ENCODE measurements at regions not wholly inside any gene's neighbourhood (a gene's known extent, or its start where the extent isn't known, plus 50 kb on each side); places are given as distances from the start of the nearest gene placed in this dataset.

GRCh38 chr13:59300355-59301173 is 863.2 kb downstream of the DIAPH3 start:
- no peak for TF ChIP-seq CTCF (IDR thresholded peaks at IDR 0.05)
- TF ChIP-seq POLR2A (IDR thresholded peaks at IDR 0.05), result no peak
- no peak overlapping the region for H3K4me3 ChIP-seq
- H3K36me3 ChIP-seq, result no peaks in the 10 kb centered on the region
- H3K27me3 ChIP-seq, result no peaks in the 10 kb centered on the region
- intact Hi-C loops (cut with DNase I; ENCODE audit: low total_unique reads), result no loop called here
- no peaks in the 10 kb centered on the region for H3K4me1 ChIP-seq
- no peak for DNase-seq
- no peak overlapping the region for H3K27ac ChIP-seq
- no peaks in the 10 kb centered on the region for H3K9me3 ChIP-seq

- no peaks in the 10 kb centered on the region for H3K36me3 ChIP-seq
- H3K27me3 ChIP-seq, result no peaks in the 10 kb centered on the region
- no peaks in the 10 kb centered on the region for H3K4me1 ChIP-seq
- no peak overlapping the region for H3K4me3 ChIP-seq
- no peaks in the 10 kb centered on the region for H3K9me3 ChIP-seq
- intact Hi-C loops (cut with DNase I; ENCODE audit: low total_unique reads), result no loop called here
- H3K27ac ChIP-seq, result no peak overlapping the region
- no peak for DNase-seq
- no peak for TF ChIP-seq CTCF (IDR thresholded peaks at IDR 0.05)
- TF ChIP-seq POLR2A (IDR thresholded peaks at IDR 0.05), result no peak
Observed at GRCh38 chr13:59301174-59301567, 862.6 kb downstream of the DIAPH3 start.

GRCh38 chr13:59303433-59303832 is 860.3 kb downstream of the DIAPH3 start:
- H3K9me3 ChIP-seq, result no peaks in the 10 kb centered on the region
- TF ChIP-seq POLR2A (IDR thresholded peaks at IDR 0.05) (no peak), CTCF (IDR thresholded peaks at IDR 0.05) (no peak)

GRCh38 chr13:59304596-59304995 is 859.1 kb downstream of the DIAPH3 start:
- H3K36me3 ChIP-seq, result no peaks in the 10 kb centered on the region
- no peak overlapping the region for H3K4me3 ChIP-seq
- H3K4me1 ChIP-seq, result no peaks in the 10 kb centered on the region
- no peaks in the 10 kb centered on the region for H3K9me3 ChIP-seq
- no peak overlapping the region for H3K27ac ChIP-seq
- TF ChIP-seq POLR2A (IDR thresholded peaks at IDR 0.05), result no peak
- no peak for TF ChIP-seq CTCF (IDR thresholded peaks at IDR 0.05)
- H3K27me3 ChIP-seq, result no peaks in the 10 kb centered on the region
- intact Hi-C loops (cut with DNase I; ENCODE audit: low total_unique reads), result no loop called here
- no peak for DNase-seq

More at GRCh38 chr13:59303433-59303832, 860.3 kb downstream of the DIAPH3 start:
- DNase-seq, result no peak
- intact Hi-C loops (cut with DNase I; ENCODE audit: low total_unique reads), result no loop called here
- no peak overlapping the region for H3K27ac ChIP-seq
- H3K4me3 ChIP-seq, result no peak overlapping the region
- no peaks in the 10 kb centered on the region for H3K4me1 ChIP-seq
- H3K36me3 ChIP-seq, result no peaks in the 10 kb centered on the region
- no peaks in the 10 kb centered on the region for H3K27me3 ChIP-seq

- no peak overlapping the region for H3K4me3 ChIP-seq
- H3K36me3 ChIP-seq, result no peaks in the 10 kb centered on the region
- no peaks in the 10 kb centered on the region for H3K4me1 ChIP-seq
- no peaks in the 10 kb centered on the region for H3K27me3 ChIP-seq
- H3K9me3 ChIP-seq, result no peaks in the 10 kb centered on the region
- TF ChIP-seq CTCF (IDR thresholded peaks at IDR 0.05) (no peak), POLR2A (IDR thresholded peaks at IDR 0.05) (no peak)
- no peak for DNase-seq
- H3K27ac ChIP-seq, result no peak overlapping the region
- intact Hi-C loops (cut with DNase I; ENCODE audit: low total_unique reads), result no loop called here
Observed at GRCh38 chr13:59305896-59306295, 857.8 kb downstream of the DIAPH3 start.
